A549 (cell line): ENCODE measurements at regions not wholly inside any gene's neighbourhood (a gene's known extent, or its start where the extent isn't known, plus 50 kb on each side); places are given as distances from the start of the nearest gene placed in this dataset.

Source experiments
- ATAC-seq, 2 experiments: fragments of 200-7000 bp in 1 of 2; fragments of >200 bp in 1 of 2; cut with Nextera tagmentation in 1 of 2; cut with Tn5 transposase in 1 of 2; 3 replicates each; pipeline versions ENCODE4 v1.8.0 to v1.9.1; 2018 to 2020; ENCODE audit warnings: mild to moderate bottlenecking in 1 of 2, moderate library complexity in 1 of 2
- CTCF ChIA-PET: fragments of 300-600 bp; sonication (Branson Sonifier 250); formaldehyde crosslinking; extraction: SDS; loops from one replicate; lab custom pipeline; 2021; ENCODE audit warnings: antibody characterized with exemption, inconsistent platforms; lab: Yijun Ruan, JAX
- POLR2A ChIA-PET: fragments of 350-600 bp; formaldehyde crosslinking; extraction: SDS; loops from one replicate; lab custom pipeline; 2021; ENCODE audit warnings: antibody characterized with exemption, inconsistent platforms; lab: Yijun Ruan, JAX
- DNase-seq, 2 experiments: peaks; one replicate each; pipeline versions ENCODE4 v3.0.0 to v3.0.0-alpha.2; 2011 to 2016; ENCODE audit warnings: low read depth in 1 of 2, low spot score in 1 of 2
- FAIRE-seq: peaks from 2 replicates; lab custom pipeline; 2011; peaks lifted over from hg19 to GRCh38; lab: Jason Lieb, UNC
- H3K27ac ChIP-seq, 2 experiments: fragments of >200 bp; sonication (Bioruptor Twin); formaldehyde crosslinking; 3 replicates each; pipeline ENCODE4 v1.5.1; 2016 to 2017
- H3K4me1 ChIP-seq: fragments of >200 bp; sonication (Bioruptor Twin); formaldehyde crosslinking; 3 replicates; pipeline ENCODE4 v1.6.1; 2016
- H3K4me2 ChIP-seq: fragments of >200 bp; sonication (Bioruptor Twin); formaldehyde crosslinking; 3 replicates; pipeline ENCODE4 v1.6.1; 2016
- H3K4me3 ChIP-seq: fragments of >200 bp; sonication (Bioruptor Twin); formaldehyde crosslinking; 3 replicates; pipeline ENCODE4 v1.5.1; 2016
- H3K9me3 ChIP-seq: fragments of >200 bp; sonication (Bioruptor Twin); formaldehyde crosslinking; 3 replicates; pipeline ENCODE4 v1.6.1; 2016
- ATOH8 ChIP-seq: fragments of 250-450 bp; sonication (Bioruptor Pico); IDR thresholded peaks from 2 replicates; pipeline ENCODE4 v1.5.0; 2020; ENCODE audit warnings: low read depth, mild to moderate bottlenecking, moderate library complexity
- BCL3 ChIP-seq: fragments of >200 bp; sonication (Bioruptor Twin); formaldehyde crosslinking; IDR thresholded peaks from 3 replicates; pipeline ENCODE4 v1.6.1; 2016
- CBX2 ChIP-seq: fragments of 200-600 bp; sonication (generic); IDR thresholded peaks from 2 replicates; pipeline ENCODE4 v1.6.1; 2016; ENCODE audit warnings: low read depth, mild to moderate bottlenecking, borderline replicate concordance
- CHD2 ChIP-seq: fragments of 150-350 bp; IDR thresholded peaks from 2 replicates; pipeline ENCODE4 v1.6.1; 2014; ENCODE audit warnings: low read length; ENCODE audit not compliant: partially characterized antibody
- CTCF ChIP-seq: fragments of >200 bp; sonication (Bioruptor Twin); formaldehyde crosslinking; IDR thresholded peaks from 3 replicates; pipeline ENCODE4 v1.5.1; 2016
- E2F6 ChIP-seq: IDR thresholded peaks from 2 replicates; pipeline ENCODE4 v1.6.1; 2012; ENCODE audit warnings: low read depth, borderline replicate concordance
- EP300 ChIP-seq, 2 experiments: fragments of >200 bp; sonication (Bioruptor Twin); formaldehyde crosslinking; IDR thresholded peaks; 2 replicates in 1 of 2; 3 replicates in 1 of 2; pipeline ENCODE4 v1.6.1; 2016 to 2017
- ESRRA ChIP-seq: fragments of 150-350 bp; IDR thresholded peaks from 2 replicates; pipeline ENCODE4 v1.6.1; 2014; ENCODE audit warnings: mild to moderate bottlenecking, low read length, borderline replicate concordance
- FOSB ChIP-seq: fragments of 250-450 bp; sonication (Bioruptor Pico); IDR thresholded peaks from 2 replicates; pipeline ENCODE4 v1.5.0; 2020; ENCODE audit warnings: mild to moderate bottlenecking, moderate library complexity
- GATA3 ChIP-seq: IDR thresholded peaks from 2 replicates; pipeline ENCODE4 v1.6.1; 2012; ENCODE audit warnings: borderline replicate concordance
- HDAC2 ChIP-seq: fragments of 200-600 bp; sonication (generic); IDR thresholded peaks from 2 replicates; pipeline ENCODE4 v1.6.1; 2016
- HES2 ChIP-seq: fragments of >200 bp; sonication (Bioruptor Twin); formaldehyde crosslinking; IDR thresholded peaks from 2 replicates; pipeline ENCODE4 v1.6.1; 2016
- HMGXB4 ChIP-seq: fragments of 250-450 bp; sonication (Bioruptor Pico); IDR thresholded peaks from 2 replicates; pipeline ENCODE4 v1.5.0; 2021; ENCODE audit warnings: mild to moderate bottlenecking, moderate library complexity, borderline replicate concordance
- HOXB5 ChIP-seq: fragments of 250-450 bp; sonication (Bioruptor Pico); IDR thresholded peaks from 2 replicates; pipeline ENCODE4 v1.5.0; 2020; ENCODE audit warnings: mild to moderate bottlenecking, moderate library complexity
- JUNB ChIP-seq: fragments of >200 bp; sonication (Bioruptor Twin); formaldehyde crosslinking; IDR thresholded peaks from 2 replicates; pipeline ENCODE4 v1.6.1; 2016
- KDM5A ChIP-seq: fragments of 200-600 bp; sonication (generic); IDR thresholded peaks from 2 replicates; pipeline ENCODE4 v1.6.1; 2016; ENCODE audit warnings: antibody characterized with exemption, mild to moderate bottlenecking
- MAZ ChIP-seq: fragments of 150-350 bp; IDR thresholded peaks from 2 replicates; pipeline ENCODE4 v1.6.1; 2014; ENCODE audit warnings: antibody characterized with exemption, low read depth, low read length, borderline replicate concordance
- MYC ChIP-seq: IDR thresholded peaks from 2 replicates; pipeline ENCODE4 v1.6.1; 2012; ENCODE audit warnings: mild to moderate bottlenecking, inconsistent platforms, low read length, improper control_type of control experiment, borderline replicate concordance
- NR3C1 ChIP-seq: fragments of >200 bp; sonication (Bioruptor Twin); formaldehyde crosslinking; IDR thresholded peaks from 3 replicates; pipeline ENCODE4 v1.6.1; 2017
- PBX3 ChIP-seq: IDR thresholded peaks from 2 replicates; pipeline ENCODE4 v1.6.1; 2012
- RARB ChIP-seq: fragments of 250-450 bp; sonication (Bioruptor Pico); IDR thresholded peaks from 2 replicates; pipeline ENCODE4 v1.8.0; 2021; ENCODE audit warnings: mild to moderate bottlenecking, moderate library complexity
- RCOR1 ChIP-seq: fragments of 150-350 bp; IDR thresholded peaks from 2 replicates; pipeline ENCODE4 v1.6.1; 2014; ENCODE audit warnings: antibody characterized with exemption, low read length, low read depth
- RNF2 ChIP-seq: fragments of 200-600 bp; sonication (generic); IDR thresholded peaks from 2 replicates; pipeline ENCODE4 v1.6.1; 2016; ENCODE audit warnings: low read depth, mild to moderate bottlenecking, antibody characterized with exemption, moderate library complexity, borderline replicate concordance
- SREBF2 ChIP-seq: fragments of 450-650 bp; IDR thresholded peaks from 2 replicates; pipeline ENCODE4 v1.6.1; 2014; ENCODE audit warnings: mild to moderate bottlenecking, moderate library complexity
- USF2 ChIP-seq: fragments of 450-650 bp; IDR thresholded peaks from 2 replicates; pipeline ENCODE4 v1.6.1; 2014; ENCODE audit warnings: antibody characterized with exemption
- ZC3H11A ChIP-seq: fragments of 450-650 bp; IDR thresholded peaks from 2 replicates; pipeline ENCODE4 v1.6.1; 2014; ENCODE audit warnings: antibody characterized with exemption, mild to moderate bottlenecking
- ZFP36 ChIP-seq: fragments of 450-650 bp; IDR thresholded peaks from 2 replicates; pipeline ENCODE4 v1.6.1; 2014; ENCODE audit warnings: borderline replicate concordance; ENCODE audit not compliant: partially characterized antibody
- ZNF302 ChIP-seq: fragments of 250-450 bp; sonication (Bioruptor Pico); IDR thresholded peaks from 2 replicates; pipeline ENCODE4 v1.9.0; 2021; ENCODE audit warnings: inconsistent platforms, mild to moderate bottlenecking, moderate library complexity
- ZSCAN20 ChIP-seq: fragments of 250-450 bp; sonication (Bioruptor Pico); IDR thresholded peaks from 2 replicates; pipeline ENCODE4 v1.8.0; 2022; ENCODE audit warnings: mild to moderate bottlenecking, moderate library complexity
- WGBS: methylation state at CpG from one replicate; pipeline ENCODE4 v1.1.6; 2017; ENCODE audit errors: missing lambda C conversion rate; 5-methylcytosine and 5-hydroxymethylcytosine counted together

- no peak for ATAC-seq
- POLR2A ChIA-PET = no interaction called here
- DNase-seq = no peak
- TF ChIP-seq CBX2 (no peak), ZSCAN20 (no peak), GATA3 (no peak), FOSB (no peak), KDM5A (no peak), SREBF2 (no peak), RNF2 (no peak), MYC (no peak), RARB (CRISPR knock-in tag) (no peak), BCL3 (no peak), HMGXB4 (no peak), CTCF (no peak), ZC3H11A (no peak), RCOR1 (no peak), ZNF302 (CRISPR knock-in tag) (no peak), MAZ (no peak), PBX3 (no peak), HES2 (no peak)
- WGBS = 15% methylated on average over 4 of the region's 4 CpGs
- H3K4me2 ChIP-seq = no peak overlapping the region
- H3K27ac ChIP-seq = no peak overlapping the region
- peaks cover 17% of the 10 kb centered on the region for H3K9me3 ChIP-seq
- no peak for FAIRE-seq
- CTCF ChIA-PET = interaction anchor here (1.4 kb wide), 1 partner anchor 14 kb away, joined by 3 read pairs; no protein-coding TSS in a partner anchor
- no peaks in the 10 kb centered on the region for H3K4me1 ChIP-seq
- no peak overlapping the region for H3K4me3 ChIP-seq
Measured at GRCh38 chr14:76662580-76662979, 98.7 kb upstream of the VASH1 start.

GRCh38 chr14:76664790-76665189, 96.5 kb upstream of the VASH1 start:
- Histone ChIP-seq H3K4me1 (no peaks in the 10 kb centered on the region), H3K27ac (no peak overlapping the region), H3K9me3 (peaks cover 3% of the 10 kb centered on the region; the same call in 1 of the 3 replicates), H3K4me3 (no peak overlapping the region), H3K4me2 (no peak overlapping the region)
- POLR2A ChIA-PET = no interaction called here
- 51% methylated on average over 4 of the region's 4 CpGs for WGBS
- DNase-seq = no peak
- no peak for FAIRE-seq
- ATAC-seq = no peak
- CTCF ChIA-PET = interaction anchor here (1.3 to 2.2 kb wide), 3 partner anchors 12 to 45 kb away, joined by 6 to 8 read pairs (median 6); no protein-coding TSS in a partner anchor
- TF ChIP-seq CHD2 (no peak), NR3C1 (no peak), BCL3 (no peak), E2F6 (no peak), ZC3H11A (no peak), USF2 (no peak), HOXB5 (CRISPR knock-in tag) (no peak), HDAC2 (no peak), ZFP36 (no peak), JUNB (no peak), RCOR1 (no peak), EP300 (IDR thresholded peaks at IDR 0.05) (no peak), ESRRA (no peak), ATOH8 (CRISPR knock-in tag) (no peak), ZSCAN20 (no peak)
